ENCODE measurements at regions not wholly inside any gene's neighbourhood (a gene's known extent, or its start where the extent isn't known, plus 50 kb on each side); places are given as distances from the start of the nearest gene placed in this dataset.

GRCh38 chr5:114988096-114988495 is 181.6 kb downstream of the TRIM36 start:
- TF ChIP-seq EP300 (IDR thresholded peaks at IDR 0.05; ENCODE audit: borderline replicate concordance in 1 of 2, low read depth in 2 of 2, low read length in 2 of 2) (no peak), CTCF (IDR thresholded peaks at IDR 0.05; ENCODE audit: control extremely low read depth in 1 of 3, insufficient read depth in 1 of 3, low read depth in 1 of 3, low read length in 3 of 3) (no peak), NANOG (IDR thresholded peaks at IDR 0.05; ENCODE audit: insufficient read depth, low read depth, low read length, poor library complexity, severe bottlenecking) (no peak), ATF2 (IDR thresholded peaks at IDR 0.05; ENCODE audit: low read length) (no peak), POLR2A (IDR thresholded peaks at IDR 0.05; ENCODE audit: control extremely low read depth in 1 of 2, low read depth in 2 of 2, low read length in 2 of 2) (no peak), EGR1 (IDR thresholded peaks at IDR 0.05; ENCODE audit: borderline replicate concordance, low read depth, low read length) (no peak), ZNF274 (IDR thresholded peaks at IDR 0.05; ENCODE audit: borderline replicate concordance, extremely low read depth, low read length) (no peak), KDM5A (IDR thresholded peaks at IDR 0.05; ENCODE audit: low read length) (no peak), TAF7 (optimal IDR thresholded peaks at IDR 0.05; ENCODE audit: borderline replicate concordance, low read depth, low read length) (no peak), CHD2 (IDR thresholded peaks at IDR 0.05; ENCODE audit: low read length) (no peak)

Measured in H1 (cell line).